ENCODE measurements at regions not wholly inside any gene's neighbourhood (a gene's known extent, or its start where the extent isn't known, plus 50 kb on each side); places are given as distances from the start of the nearest gene placed in this dataset.

GRCh38 chr4:45385306-45385705, 659.0 kb upstream of the GNPDA2 start:
- TF ChIP-seq POLR2AphosphoS5 (IDR thresholded peaks at IDR 0.05) (no peak), CTCF (IDR thresholded peaks at IDR 0.05) (no peak), EP300 (IDR thresholded peaks at IDR 0.05) (no peak)

All from stomach (tissue), 4 donors.